Activated CD4-positive, alpha-beta T cell treated with anti-CD3 and anti-CD28 coated beads for 36 hours (primary cell): ENCODE measurements at regions not wholly inside any gene's neighbourhood (a gene's known extent, or its start where the extent isn't known, plus 50 kb on each side); places are given as distances from the start of the nearest gene placed in this dataset.
"Not testable (repeated sequence)": the region's sequence is repeated elsewhere in the genome, so short reads cannot be mapped to it uniquely, and the experiment has no call there.

ENCODE experiments used
- ATAC-seq: fragments of 200-7000 bp; cut with Tn5 transposase; one replicate; pipeline ENCODE4 v1.10.0; 2021; ENCODE audit warnings: mild to moderate bottlenecking, moderate library complexity
- CTCF ChIA-PET: fragments of 350-600 bp; sonication (Branson Sonifier 250); formaldehyde crosslinking; loops from one replicate; lab custom pipeline; 2021; ENCODE audit warnings: antibody characterized with exemption; lab: Charles Lee
- POLR2A ChIA-PET: fragments of 350-600 bp; sonication (Branson Sonifier 250); formaldehyde crosslinking; loops from one replicate; lab custom pipeline; 2021; ENCODE audit warnings: antibody characterized with exemption, inconsistent platforms; lab: Charles Lee
- DNase-seq: peaks from one replicate; pipeline ENCODE4 v3.0.0-alpha.2; 2020
- H3K27ac Mint-ChIP-seq: one replicate; pipeline ENCODE4 v1.8.0; 2021; ENCODE audit warnings: mixed read lengths
- H3K27me3 Mint-ChIP-seq: one replicate; pipeline ENCODE4 v1.8.0; 2021; ENCODE audit warnings: mixed read lengths
- H3K36me3 Mint-ChIP-seq: one replicate; pipeline ENCODE4 v1.8.0; 2021; ENCODE audit warnings: low read depth, mixed read lengths
- H3K4me1 Mint-ChIP-seq: one replicate; pipeline ENCODE4 v1.8.0; 2021; ENCODE audit warnings: mixed read lengths
- H3K4me3 Mint-ChIP-seq: one replicate; pipeline ENCODE4 v1.8.0; 2021; ENCODE audit warnings: mild to moderate bottlenecking, moderate library complexity, mixed read lengths
- H3K9me3 Mint-ChIP-seq: one replicate; pipeline ENCODE4 v1.8.0; 2021; ENCODE audit warnings: low read depth, mixed read lengths
- intact Hi-C, 2 experiments: fragments of 100-400 bp; cut with DNase I in 1 of 2; cut with micrococcal nuclease in 1 of 2; formaldehyde crosslinking; loops; one replicate each; pipeline versions ENCODE4 v1.14.2 to v1.15.1; 2022 to 2024; cut with DNase I, micrococcal nuclease

- Mint-ChIP-seq H3K27me3 (no peaks in the 10 kb centered on the region), H3K27ac (no peak overlapping the region), H3K4me3 (no peak overlapping the region), H3K36me3 (no peaks in the 10 kb centered on the region), H3K9me3 (no peaks in the 10 kb centered on the region), H3K4me1 (peaks cover 2% of the 10 kb centered on the region)
- intact Hi-C loops, result no loop called here
- ChIA-PET POLR2A (no interaction called here), CTCF (interaction anchor here (1.1 to 1.3 kb wide), 2 partner anchors 13 to 28 kb away, joined by 3 read pairs; no protein-coding TSS in a partner anchor)
- ATAC-seq (no peak), DNase-seq (no peak)
Observed at GRCh38 chr4:78711676-78712075, 64.5 kb upstream of the BMP2K start.

GRCh38 chr4:78714598-78714997 lies 61.6 kb upstream of the BMP2K start:
- H3K4me3 Mint-ChIP-seq, ATAC-seq, DNase-seq, H3K4me1 Mint-ChIP-seq, intact Hi-C loops, H3K36me3 Mint-ChIP-seq, H3K27me3 Mint-ChIP-seq, POLR2A ChIA-PET, CTCF ChIA-PET, H3K27ac Mint-ChIP-seq, H3K9me3 Mint-ChIP-seq: not testable (repeated sequence)

GRCh38 chr4:78715372-78715771 lies 60.8 kb upstream of the BMP2K start:
- ATAC-seq, CTCF ChIA-PET, POLR2A ChIA-PET, intact Hi-C loops, DNase-seq, H3K9me3 Mint-ChIP-seq, H3K36me3 Mint-ChIP-seq, H3K27ac Mint-ChIP-seq, H3K27me3 Mint-ChIP-seq, H3K4me1 Mint-ChIP-seq, H3K4me3 Mint-ChIP-seq: not testable (repeated sequence)

- H3K27ac Mint-ChIP-seq, intact Hi-C loops, CTCF ChIA-PET, H3K9me3 Mint-ChIP-seq, H3K27me3 Mint-ChIP-seq, POLR2A ChIA-PET, DNase-seq, ATAC-seq, H3K4me3 Mint-ChIP-seq, H3K36me3 Mint-ChIP-seq: not testable (repeated sequence)
- peaks cover 19% of the 10 kb centered on the region for H3K4me1 Mint-ChIP-seq
Observed at GRCh38 chr4:78717712-78718111, 58.4 kb upstream of the BMP2K start.

GRCh38 chr4:78720204-78720603 lies 55.9 kb upstream of the BMP2K start:
- no peaks in the 10 kb centered on the region for H3K9me3 Mint-ChIP-seq
- no peak overlapping the region for H3K27ac Mint-ChIP-seq
- ChIA-PET POLR2A (no interaction called here), CTCF (no interaction called here)
- no peak overlapping the region for H3K4me3 Mint-ChIP-seq
- no peaks in the 10 kb centered on the region for H3K36me3 Mint-ChIP-seq
- no peaks in the 10 kb centered on the region for H3K27me3 Mint-ChIP-seq
- ATAC-seq, result no peak
- intact Hi-C loops, result loop anchor here in 1 of 2 experiments (2.0 kb wide), 1 partner anchor 63 kb away; no protein-coding TSS in a partner anchor
- peaks cover 19% of the 10 kb centered on the region for H3K4me1 Mint-ChIP-seq
- no peak for DNase-seq

- intact Hi-C loops, result loop anchor here in 1 of 2 experiments (2.0 kb wide), 1 partner anchor 64 kb away; no protein-coding TSS in a partner anchor
- no peaks in the 10 kb centered on the region for H3K9me3 Mint-ChIP-seq
- H3K4me3 Mint-ChIP-seq, result peak overlapping the region; percentile 14
- peak; percentile 56 for DNase-seq
- no peaks in the 10 kb centered on the region for H3K36me3 Mint-ChIP-seq
- peak overlapping the region; percentile 29 for H3K27ac Mint-ChIP-seq
- peak; percentile 96 for ATAC-seq
- H3K4me1 Mint-ChIP-seq, result peaks cover 19% of the 10 kb centered on the region
- CTCF ChIA-PET, result no interaction called here
- no peaks in the 10 kb centered on the region for H3K27me3 Mint-ChIP-seq
- POLR2A ChIA-PET, result interaction anchor here (0.6 kb wide), 1 partner anchor 134 kb away, joined by 3 read pairs; no protein-coding TSS in a partner anchor
Observed at GRCh38 chr4:78720994-78721677, 55.0 kb upstream of the BMP2K start.

- ChIA-PET CTCF (no interaction called here), POLR2A (no interaction called here)
- Mint-ChIP-seq H3K27ac (no peak overlapping the region), H3K4me1 (peaks cover 19% of the 10 kb centered on the region), H3K4me3 (no peak overlapping the region), H3K36me3 (no peaks in the 10 kb centered on the region), H3K27me3 (no peaks in the 10 kb centered on the region), H3K9me3 (no peaks in the 10 kb centered on the region)
- no peak for ATAC-seq
- no peak for DNase-seq
- intact Hi-C loops, result loop anchor here in 1 of 2 experiments (2.0 kb wide), 1 partner anchor 65 kb away; no protein-coding TSS in a partner anchor
Observed at GRCh38 chr4:78721747-78722146, 54.4 kb upstream of the BMP2K start.

GRCh38 chr4:78722320-78722719 lies 53.8 kb upstream of the BMP2K start:
- CTCF ChIA-PET, result no interaction called here
- Mint-ChIP-seq H3K36me3 (no peaks in the 10 kb centered on the region), H3K27me3 (no peaks in the 10 kb centered on the region), H3K4me1 (peaks cover 19% of the 10 kb centered on the region), H3K27ac (no peak overlapping the region), H3K9me3 (no peaks in the 10 kb centered on the region), H3K4me3 (no peak overlapping the region)
- POLR2A ChIA-PET, result no interaction called here
- intact Hi-C loops, result no loop called here
- no peak for DNase-seq
- no peak for ATAC-seq

GRCh38 chr4:78722878-78723277 lies 53.3 kb upstream of the BMP2K start:
- POLR2A ChIA-PET, result no interaction called here
- Mint-ChIP-seq H3K4me3 (no peak overlapping the region), H3K9me3 (no peaks in the 10 kb centered on the region), H3K27ac (no peak overlapping the region), H3K27me3 (no peaks in the 10 kb centered on the region), H3K4me1 (peaks cover 19% of the 10 kb centered on the region), H3K36me3 (no peaks in the 10 kb centered on the region)
- DNase-seq (no peak), ATAC-seq (no peak)
- CTCF ChIA-PET, result no interaction called here
- intact Hi-C loops, result no loop called here
